ENCODE measurements at regions not wholly inside any gene's neighbourhood (a gene's known extent, or its start where the extent isn't known, plus 50 kb on each side); places are given as distances from the start of the nearest gene placed in this dataset.
A peak's percentile ranks its signal among the peaks of the same experiment; 100 is the strongest.

DNA sequence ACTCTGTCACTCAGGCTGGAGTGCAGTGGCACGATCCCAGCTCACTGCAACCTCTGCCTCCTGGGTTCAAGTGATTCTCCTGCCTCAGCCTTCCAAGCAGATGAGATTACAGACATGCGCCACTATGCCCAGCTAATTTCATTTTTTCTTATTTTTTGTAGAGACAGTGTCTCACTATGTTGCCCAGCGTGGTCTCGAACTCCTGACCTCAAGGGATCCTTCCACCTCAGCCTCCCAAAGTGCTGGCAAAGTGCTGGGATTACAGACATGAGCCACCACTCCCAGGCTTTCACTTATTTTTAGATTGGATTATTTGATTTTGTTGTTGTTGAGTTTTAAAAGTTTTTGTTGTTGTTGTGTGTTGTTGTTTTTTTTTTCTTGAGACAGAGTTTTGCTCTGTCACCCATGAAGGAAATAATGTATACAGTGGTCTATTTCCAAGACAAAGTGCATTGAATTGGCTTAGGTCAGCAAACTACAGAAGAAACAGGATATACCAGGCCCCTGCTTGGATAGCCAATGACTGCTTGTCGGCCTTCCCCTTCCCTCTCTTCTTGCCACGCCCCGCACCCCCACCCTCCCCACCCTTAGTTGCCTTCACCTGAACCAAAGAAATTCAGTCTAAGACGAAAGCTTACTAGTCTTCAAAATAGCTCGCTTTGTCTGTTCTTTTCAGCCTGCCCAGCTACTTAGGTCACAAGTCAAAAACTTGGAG, 91.8 kb upstream of the CLDN5 start:
- ATAC-seq = no peak
- Histone ChIP-seq H3K4me3 (no peak overlapping the region), H3K36me3 (no peaks in the 10 kb centered on the region), H3K9me3 (no peaks in the 10 kb centered on the region), H3K27me3 (no peaks in the 10 kb centered on the region), H3K27ac (no peak overlapping the region), H3K4me1 (peaks cover 6% of the 10 kb centered on the region)
- intact Hi-C loops (cut with DNase I) = loop anchor here (10.0 kb wide), 1 partner anchor 91 kb away; the partner anchor contains the start of gene CLDN5
- DNase-seq = no peak
- no peak for TF ChIP-seq CTCF (IDR thresholded peaks at IDR 0.05)

GRCh38 chr22:19619144-19620009, 94.9 kb upstream of the SEPTIN5 start:
- no peak overlapping the region for H3K4me3 ChIP-seq
- no peaks in the 10 kb centered on the region for H3K27me3 ChIP-seq
- no peak for TF ChIP-seq CTCF (IDR thresholded peaks at IDR 0.05)
- H3K27ac ChIP-seq = no peak overlapping the region
- no peaks in the 10 kb centered on the region for H3K9me3 ChIP-seq
- no peaks in the 10 kb centered on the region for H3K36me3 ChIP-seq
- peaks cover 13% of the 10 kb centered on the region for H3K4me1 ChIP-seq
- DNase-seq = no peak
- intact Hi-C loops (cut with DNase I) = loop anchor here (10.0 kb wide), 1 partner anchor 95 kb away; the partner anchor contains the start of gene CLDN5
- ATAC-seq = no peak

- peak; percentile 53 for ATAC-seq
- no peaks in the 10 kb centered on the region for H3K9me3 ChIP-seq
- no peaks in the 10 kb centered on the region for H3K36me3 ChIP-seq
- intact Hi-C loops (cut with DNase I) = no loop called here
- peak overlapping the region; percentile 82 for H3K27ac ChIP-seq
- H3K4me3 ChIP-seq = peak overlapping the region; percentile 8
- H3K4me1 ChIP-seq = peaks cover 13% of the 10 kb centered on the region
- DNase-seq = peak; percentile 63
- H3K27me3 ChIP-seq = no peaks in the 10 kb centered on the region
- TF ChIP-seq CTCF (IDR thresholded peaks at IDR 0.05) = no peak
Measured at GRCh38 chr22:19620742-19621371, 93.4 kb upstream of the SEPTIN5 start.

DNA sequence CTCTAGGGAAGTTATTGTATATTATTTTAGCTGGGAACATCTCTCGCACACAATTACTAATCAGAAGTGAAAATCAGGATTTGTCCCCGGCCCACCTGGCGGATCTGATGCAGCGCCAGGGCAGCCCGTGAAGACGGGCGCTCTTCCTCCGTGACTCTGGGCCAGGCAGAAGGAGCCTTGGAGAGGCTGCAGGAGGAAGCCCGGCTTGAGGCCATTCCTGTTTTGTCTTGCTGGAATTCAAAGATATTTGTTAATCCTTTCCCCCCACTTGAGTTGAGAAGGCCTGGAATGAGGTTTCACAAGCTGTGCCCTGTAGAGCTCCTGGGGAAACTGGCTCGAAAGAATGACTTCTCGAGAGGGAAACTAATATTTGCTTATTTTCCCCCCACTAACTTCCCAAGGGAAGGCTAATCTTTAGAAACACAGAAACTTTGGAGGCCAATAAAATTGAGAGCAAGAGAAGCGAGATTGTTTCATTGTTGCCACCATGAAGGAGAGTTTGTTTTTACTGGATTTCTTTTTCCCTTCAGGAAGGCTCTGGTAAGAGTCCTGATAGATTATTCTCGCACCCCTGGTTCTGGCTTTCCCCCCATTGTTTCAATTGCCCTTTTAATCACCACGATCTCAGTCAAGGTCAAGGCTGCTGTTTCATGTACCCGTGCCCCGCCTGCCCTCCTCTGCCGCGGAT, 92.8 kb upstream of the SEPTIN5 start:
- no peaks in the 10 kb centered on the region for H3K27me3 ChIP-seq
- no peaks in the 10 kb centered on the region for H3K9me3 ChIP-seq
- no peak for DNase-seq
- peaks cover 13% of the 10 kb centered on the region for H3K4me1 ChIP-seq
- H3K36me3 ChIP-seq = no peaks in the 10 kb centered on the region
- intact Hi-C loops (cut with DNase I) = no loop called here
- peak; percentile 73 for ATAC-seq
- H3K4me3 ChIP-seq = no peak overlapping the region
- TF ChIP-seq CTCF (IDR thresholded peaks at IDR 0.05) = no peak
- peak overlapping the region; percentile 82 for H3K27ac ChIP-seq

GRCh38 chr22:19622061-19622441, 92.3 kb upstream of the SEPTIN5 start:
- no peak for TF ChIP-seq CTCF (IDR thresholded peaks at IDR 0.05)
- Histone ChIP-seq H3K4me1 (peaks cover 13% of the 10 kb centered on the region), H3K9me3 (no peaks in the 10 kb centered on the region), H3K27me3 (no peaks in the 10 kb centered on the region), H3K27ac (peak overlapping the region; percentile 82), H3K36me3 (no peaks in the 10 kb centered on the region), H3K4me3 (no peak overlapping the region)
- ATAC-seq (peak; percentile 6), DNase-seq (no peak)
- intact Hi-C loops (cut with DNase I) = no loop called here
